ENCODE measurements at regions not wholly inside any gene's neighbourhood (a gene's known extent, or its start where the extent isn't known, plus 50 kb on each side); places are given as distances from the start of the nearest gene placed in this dataset.

DNA sequence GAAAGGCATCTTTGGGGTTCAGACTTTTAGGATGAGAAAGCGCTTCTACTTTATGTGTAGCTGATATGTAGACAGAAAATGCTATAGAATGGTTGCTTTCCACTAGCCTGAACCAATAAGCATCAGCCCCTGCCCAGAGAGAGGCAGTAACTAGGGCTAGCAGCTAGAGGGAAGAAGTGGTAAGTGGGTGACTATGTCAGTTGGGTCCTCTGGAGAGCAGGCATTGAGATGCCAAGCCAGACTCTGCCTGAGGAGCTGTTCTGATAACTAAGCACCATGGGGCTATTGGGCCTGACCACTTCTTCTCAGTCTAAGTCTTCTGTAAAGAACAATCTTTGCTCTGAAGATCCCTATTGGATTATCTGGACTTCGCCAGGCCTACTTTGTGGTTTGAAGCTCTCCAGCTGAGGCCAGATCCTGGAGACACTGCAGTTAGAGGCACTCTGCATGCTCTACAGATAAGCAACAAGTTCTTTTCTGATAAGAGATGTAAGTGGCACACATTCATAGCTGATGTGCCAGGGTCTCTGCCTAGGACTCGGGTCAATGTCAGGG lies 146.1 kb downstream of the RBM46 start:
- no peaks in the 10 kb centered on the region for H3K27me3 ChIP-seq
- TF ChIP-seq, protein P1, sequence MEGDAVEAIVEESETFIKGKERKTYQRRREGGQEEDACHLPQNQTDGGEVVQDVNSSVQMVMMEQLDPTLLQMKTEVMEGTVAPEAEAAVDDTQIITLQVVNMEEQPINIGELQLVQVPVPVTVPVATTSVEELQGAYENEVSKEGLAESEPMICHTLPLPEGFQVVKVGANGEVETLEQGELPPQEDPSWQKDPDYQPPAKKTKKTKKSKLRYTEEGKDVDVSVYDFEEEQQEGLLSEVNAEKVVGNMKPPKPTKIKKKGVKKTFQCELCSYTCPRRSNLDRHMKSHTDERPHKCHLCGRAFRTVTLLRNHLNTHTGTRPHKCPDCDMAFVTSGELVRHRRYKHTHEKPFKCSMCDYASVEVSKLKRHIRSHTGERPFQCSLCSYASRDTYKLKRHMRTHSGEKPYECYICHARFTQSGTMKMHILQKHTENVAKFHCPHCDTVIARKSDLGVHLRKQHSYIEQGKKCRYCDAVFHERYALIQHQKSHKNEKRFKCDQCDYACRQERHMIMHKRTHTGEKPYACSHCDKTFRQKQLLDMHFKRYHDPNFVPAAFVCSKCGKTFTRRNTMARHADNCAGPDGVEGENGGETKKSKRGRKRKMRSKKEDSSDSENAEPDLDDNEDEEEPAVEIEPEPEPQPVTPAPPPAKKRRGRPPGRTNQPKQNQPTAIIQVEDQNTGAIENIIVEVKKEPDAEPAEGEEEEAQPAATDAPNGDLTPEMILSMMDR (IDR thresholded peaks at IDR 0.05) = no peak
- H3K4me1 ChIP-seq = no peaks in the 10 kb centered on the region
- no peak for FAIRE-seq
- no peak overlapping the region for H3K27ac ChIP-seq
- ATAC-seq = no peak
- DNase-seq = no peak
- H3K4me3 ChIP-seq = no peak overlapping the region
- intact Hi-C loops (cut with DNase I) = no loop called here
- H3K36me3 ChIP-seq = no peaks in the 10 kb centered on the region
- 81 to 88% methylated on average over 3 of the region's 3 CpGs for WGBS, 2 donors
- H3K9me3 ChIP-seq = no peaks in the 10 kb centered on the region

DNA sequence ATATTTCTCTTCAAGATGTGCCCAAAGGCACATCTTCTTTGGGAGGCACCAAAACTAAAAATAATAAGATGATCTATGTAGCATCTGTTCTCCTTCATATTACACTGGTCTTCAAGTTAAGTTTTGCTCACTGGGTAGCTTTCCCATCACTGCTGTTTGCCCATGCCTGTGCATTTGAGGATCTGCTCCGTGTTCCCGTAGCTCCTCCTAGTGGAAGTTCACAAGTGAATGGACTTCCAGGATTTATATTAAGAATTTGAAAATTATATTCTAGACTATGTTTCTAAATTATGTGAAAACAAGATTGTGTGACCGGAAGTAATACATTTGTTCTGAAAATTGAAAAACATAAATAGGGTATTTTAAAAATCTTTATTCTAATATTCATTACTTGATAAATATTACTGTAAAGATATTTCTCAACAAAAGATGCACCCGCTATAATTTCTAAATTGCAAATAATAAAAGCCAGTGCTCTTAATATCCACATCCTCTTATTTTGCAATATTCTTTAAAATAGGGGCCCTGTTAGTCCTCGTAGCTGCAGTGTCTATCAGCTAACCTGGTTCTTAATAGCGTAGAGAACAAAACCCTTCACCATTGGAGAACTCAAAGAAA lies 147.7 kb downstream of the RBM46 start:
- TF ChIP-seq, protein P1 (IDR thresholded peaks at IDR 0.05) = peak in 1 of 4 donors; percentile 12
- no peaks in the 10 kb centered on the region for H3K4me1 ChIP-seq
- no peaks in the 10 kb centered on the region for H3K36me3 ChIP-seq
- WGBS, 2 donors = 40 to 43% methylated on average over 6 of the region's 6 CpGs
- DNase-seq = no peak
- ATAC-seq = no peak
- no peaks in the 10 kb centered on the region for H3K9me3 ChIP-seq
- H3K4me3 ChIP-seq = no peak overlapping the region
- intact Hi-C loops (cut with DNase I) = no loop called here
- H3K27ac ChIP-seq = no peak overlapping the region
- H3K27me3 ChIP-seq = no peaks in the 10 kb centered on the region
- no peak for FAIRE-seq

DNA sequence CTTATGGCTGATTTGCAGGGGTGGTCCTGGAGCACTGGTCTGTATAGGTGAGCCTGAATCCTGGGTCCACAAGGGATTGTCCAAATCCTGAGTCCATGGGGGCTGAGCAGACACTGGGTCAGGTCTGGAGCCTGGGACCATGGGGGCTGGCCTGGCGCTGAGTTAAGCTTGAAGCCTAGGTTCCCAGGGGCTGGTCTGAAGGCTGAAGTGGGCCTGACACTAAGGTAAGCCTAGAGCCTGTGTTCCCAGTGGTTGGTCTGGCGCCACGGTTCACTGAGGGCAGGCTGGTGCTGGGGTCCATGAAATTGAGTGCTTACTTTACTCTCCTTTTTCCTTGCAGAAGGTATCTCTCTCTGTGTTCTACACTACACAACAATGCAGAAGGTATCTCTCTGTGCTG lies 155.8 kb downstream of the RBM46 start:
- FAIRE-seq (no peak), DNase-seq (no peak), ATAC-seq (no peak)
- Histone ChIP-seq H3K36me3 (no peaks in the 10 kb centered on the region), H3K27me3 (no peaks in the 10 kb centered on the region), H3K4me3 (no peak overlapping the region), H3K4me1 (no peaks in the 10 kb centered on the region), H3K9me3 (no peaks in the 10 kb centered on the region), H3K27ac (no peak overlapping the region)
- WGBS, 2 donors = 85 to 100% methylated on average over 3 of the region's 3 CpGs
- TF ChIP-seq, protein P1 (IDR thresholded peaks at IDR 0.05) = no peak
- intact Hi-C loops (cut with DNase I) = no loop called here

DNA sequence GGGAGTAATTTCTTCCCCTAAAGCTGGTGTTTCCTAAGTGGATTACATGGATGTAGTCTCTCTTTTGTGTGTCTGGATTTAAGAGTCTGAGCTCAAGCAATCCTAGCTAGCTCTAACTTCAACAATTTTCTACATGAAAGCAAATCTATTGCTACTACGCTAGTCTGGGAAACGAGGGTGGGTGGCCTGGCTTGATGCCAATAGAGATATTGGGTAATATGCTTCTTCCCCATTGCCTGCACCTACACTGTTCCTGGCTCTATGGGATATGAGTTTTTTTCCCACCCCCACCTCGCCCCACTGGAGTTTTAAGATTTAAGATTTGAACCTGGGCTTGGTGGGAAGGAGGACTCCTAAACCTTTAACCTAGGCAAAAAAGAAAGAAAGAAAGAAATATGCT lies 158.8 kb downstream of the RBM46 start:
- 58 to 62% methylated on average over 3 of the region's 3 CpGs for WGBS, 2 donors
- no peaks in the 10 kb centered on the region for H3K4me1 ChIP-seq
- no peak for FAIRE-seq

DNA sequence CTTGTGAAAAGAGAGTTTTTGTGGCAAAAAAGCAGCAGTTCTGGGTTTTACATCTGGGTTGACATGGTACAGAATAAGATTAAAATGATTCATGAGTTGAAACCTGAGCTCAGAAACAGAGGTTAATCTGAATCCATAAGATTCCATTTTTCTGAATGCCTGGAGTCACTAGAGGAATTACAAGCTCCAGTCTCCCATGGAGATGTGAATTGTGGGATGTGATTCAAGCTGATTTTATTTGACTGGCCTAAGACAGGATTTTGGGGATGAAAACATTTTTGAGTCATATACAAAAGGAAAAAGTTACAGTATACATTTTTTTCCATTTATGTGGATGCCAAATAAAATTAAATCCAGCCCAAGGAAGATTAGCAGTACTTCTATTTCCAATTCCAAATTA lies 161.1 kb downstream of the RBM46 start:
- H3K27ac ChIP-seq = no peak overlapping the region
- FAIRE-seq = no peak
- ATAC-seq = no peak
- no peaks in the 10 kb centered on the region for H3K27me3 ChIP-seq
- intact Hi-C loops (cut with DNase I) = no loop called here
- no peaks in the 10 kb centered on the region for H3K36me3 ChIP-seq
- DNase-seq = no peak
- H3K4me1 ChIP-seq = no peaks in the 10 kb centered on the region
- no peaks in the 10 kb centered on the region for H3K9me3 ChIP-seq
- H3K4me3 ChIP-seq = no peak overlapping the region
- TF ChIP-seq, protein P1 (IDR thresholded peaks at IDR 0.05) = no peak

More for the DNA sequence above, 158.8 kb downstream of the RBM46 start:
- TF ChIP-seq, protein P1 (IDR thresholded peaks at IDR 0.05) = no peak
- ATAC-seq (no peak), DNase-seq (no peak)
- Histone ChIP-seq H3K27ac (no peak overlapping the region), H3K9me3 (no peaks in the 10 kb centered on the region), H3K27me3 (no peaks in the 10 kb centered on the region), H3K4me3 (no peak overlapping the region), H3K36me3 (no peaks in the 10 kb centered on the region)
- intact Hi-C loops (cut with DNase I) = no loop called here

Measured in pancreas (tissue), 10 donors.